Fibroblast of villous mesenchyme (primary cell): ENCODE measurements at regions not wholly inside any gene's neighbourhood (a gene's known extent, or its start where the extent isn't known, plus 50 kb on each side); places are given as distances from the start of the nearest gene placed in this dataset.

Experiments
- DNase-seq: peaks from one replicate; pipeline ENCODE4 v3.0.0-alpha.2; 2010; ENCODE audit warnings: low read depth
- H3K4me3 ChIP-seq: 2 replicates; pipeline ENCODE4 v1.5.1; 2011; ENCODE audit warnings: low read depth, mild to moderate bottlenecking, low read length
- CTCF ChIP-seq: IDR thresholded peaks from 2 replicates; pipeline ENCODE4 v1.5.1; 2012; ENCODE audit warnings: low read depth, mild to moderate bottlenecking, low read length; ENCODE audit not compliant: insufficient read depth

- no peak for TF ChIP-seq CTCF
- no peak for DNase-seq
- no peak overlapping the region for H3K4me3 ChIP-seq
Observed at GRCh38 chr10:31586723-31587638, 268.0 kb downstream of the ZEB1 start.

GRCh38 chr10:31584876-31585275 lies 265.9 kb downstream of the ZEB1 start:
- no peak for TF ChIP-seq CTCF
- no peak overlapping the region for H3K4me3 ChIP-seq
- no peak for DNase-seq

- no peak overlapping the region for H3K4me3 ChIP-seq
- DNase-seq, result no peak
- no peak for TF ChIP-seq CTCF
Observed at GRCh38 chr10:31584098-31584631, 265.1 kb downstream of the ZEB1 start.

GRCh38 chr10:31583293-31583692 lies 264.3 kb downstream of the ZEB1 start:
- DNase-seq, result no peak
- no peak overlapping the region for H3K4me3 ChIP-seq

GRCh38 chr10:31582365-31583052 lies 263.5 kb downstream of the ZEB1 start:
- no peak overlapping the region for H3K4me3 ChIP-seq
- no peak for DNase-seq
- TF ChIP-seq CTCF, result no peak

More at GRCh38 chr10:31583293-31583692, 264.3 kb downstream of the ZEB1 start:
- TF ChIP-seq CTCF, result no peak

- no peak for TF ChIP-seq CTCF
- DNase-seq, result no peak
- H3K4me3 ChIP-seq, result no peak overlapping the region
Observed at GRCh38 chr10:31581741-31582323, 262.8 kb downstream of the ZEB1 start.
